Brain microvascular endothelial cell (primary cell): ENCODE measurements at regions not wholly inside any gene's neighbourhood (a gene's known extent, or its start where the extent isn't known, plus 50 kb on each side); places are given as distances from the start of the nearest gene placed in this dataset.
"Not testable (repeated sequence)": the region's sequence is repeated elsewhere in the genome, so short reads cannot be mapped to it uniquely, and the experiment has no call there.

ENCODE experiments used
- DNase-seq: peaks from one replicate; pipeline ENCODE4 v3.0.0-alpha.2; 2020
- H3K27ac ChIP-seq: fragments of 250-450 bp; sonication (Bioruptor Pico); 2 replicates; pipeline ENCODE4 v1.5.1; 2020; ENCODE audit warnings: mild to moderate bottlenecking, moderate library complexity
- H3K27me3 ChIP-seq: fragments of 250-450 bp; sonication (Bioruptor Pico); replicated peaks from 2 replicates; pipeline ENCODE4 v1.5.1; 2020; ENCODE audit warnings: mild to moderate bottlenecking
- H3K36me3 ChIP-seq: fragments of 250-450 bp; sonication (Bioruptor Pico); replicated peaks from 2 replicates; pipeline ENCODE4 v1.5.1; 2020; ENCODE audit warnings: mild to moderate bottlenecking
- H3K4me3 ChIP-seq: 2 replicates; pipeline ENCODE4 v1.5.1; 2011; ENCODE audit warnings: low read depth, mild to moderate bottlenecking, control low read depth, low read length, moderate library complexity
- in situ Hi-C: cut with HindIII; loops from 2 replicates; pipeline ENCODE4 v1.10.0; 2017; ENCODE audit warnings: low sequenced_read_pairs, low pct_ligation_motif_present
- TF ChIP-seq, protein P1 (sequence below): IDR thresholded peaks from 2 replicates; pipeline ENCODE4 v1.5.1; 2011; ENCODE audit warnings: low read depth, mild to moderate bottlenecking, moderate library complexity, low read length, control low read depth, inconsistent platforms; ENCODE audit errors: missing control alignments

DNA sequence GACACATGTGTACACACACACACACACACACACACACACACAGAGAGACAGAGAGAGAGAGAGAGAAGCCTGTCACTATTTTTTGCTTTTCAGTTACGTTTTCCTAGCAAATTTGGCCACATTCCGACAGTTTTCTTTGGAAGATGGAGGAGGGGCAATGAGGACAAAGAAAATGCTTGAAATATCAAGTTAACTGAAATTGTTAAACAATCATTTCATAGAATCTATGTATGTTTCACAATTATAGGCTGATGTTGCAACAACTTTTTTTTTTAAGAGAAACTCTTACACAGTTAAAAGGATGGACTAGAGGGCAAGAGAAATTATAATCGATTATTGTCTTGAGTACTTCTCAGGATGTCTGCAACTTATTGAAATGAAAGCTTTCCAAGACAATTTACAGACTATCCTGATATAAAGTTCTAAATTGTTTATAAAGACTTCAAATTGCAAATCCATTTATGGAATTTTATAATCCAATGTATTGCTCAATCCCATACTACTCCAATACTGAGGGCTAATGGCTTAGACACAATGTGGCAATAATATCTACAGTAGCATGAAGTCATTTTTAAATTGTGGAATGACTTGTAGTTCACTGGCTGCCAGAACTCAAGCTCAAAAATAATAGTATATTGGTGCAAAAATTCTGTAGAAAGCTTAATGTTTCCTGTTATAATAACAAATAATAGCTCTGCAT is 647.0 kb upstream of the PCDH7 start:
- no peak overlapping the region for H3K27ac ChIP-seq
- in situ Hi-C loops: no loop called here
- no peaks in the 10 kb centered on the region for H3K27me3 ChIP-seq
- TF ChIP-seq, protein P1, sequence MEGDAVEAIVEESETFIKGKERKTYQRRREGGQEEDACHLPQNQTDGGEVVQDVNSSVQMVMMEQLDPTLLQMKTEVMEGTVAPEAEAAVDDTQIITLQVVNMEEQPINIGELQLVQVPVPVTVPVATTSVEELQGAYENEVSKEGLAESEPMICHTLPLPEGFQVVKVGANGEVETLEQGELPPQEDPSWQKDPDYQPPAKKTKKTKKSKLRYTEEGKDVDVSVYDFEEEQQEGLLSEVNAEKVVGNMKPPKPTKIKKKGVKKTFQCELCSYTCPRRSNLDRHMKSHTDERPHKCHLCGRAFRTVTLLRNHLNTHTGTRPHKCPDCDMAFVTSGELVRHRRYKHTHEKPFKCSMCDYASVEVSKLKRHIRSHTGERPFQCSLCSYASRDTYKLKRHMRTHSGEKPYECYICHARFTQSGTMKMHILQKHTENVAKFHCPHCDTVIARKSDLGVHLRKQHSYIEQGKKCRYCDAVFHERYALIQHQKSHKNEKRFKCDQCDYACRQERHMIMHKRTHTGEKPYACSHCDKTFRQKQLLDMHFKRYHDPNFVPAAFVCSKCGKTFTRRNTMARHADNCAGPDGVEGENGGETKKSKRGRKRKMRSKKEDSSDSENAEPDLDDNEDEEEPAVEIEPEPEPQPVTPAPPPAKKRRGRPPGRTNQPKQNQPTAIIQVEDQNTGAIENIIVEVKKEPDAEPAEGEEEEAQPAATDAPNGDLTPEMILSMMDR: no peak
- no peak overlapping the region for H3K4me3 ChIP-seq
- no peaks in the 10 kb centered on the region for H3K36me3 ChIP-seq
- DNase-seq: no peak

DNA sequence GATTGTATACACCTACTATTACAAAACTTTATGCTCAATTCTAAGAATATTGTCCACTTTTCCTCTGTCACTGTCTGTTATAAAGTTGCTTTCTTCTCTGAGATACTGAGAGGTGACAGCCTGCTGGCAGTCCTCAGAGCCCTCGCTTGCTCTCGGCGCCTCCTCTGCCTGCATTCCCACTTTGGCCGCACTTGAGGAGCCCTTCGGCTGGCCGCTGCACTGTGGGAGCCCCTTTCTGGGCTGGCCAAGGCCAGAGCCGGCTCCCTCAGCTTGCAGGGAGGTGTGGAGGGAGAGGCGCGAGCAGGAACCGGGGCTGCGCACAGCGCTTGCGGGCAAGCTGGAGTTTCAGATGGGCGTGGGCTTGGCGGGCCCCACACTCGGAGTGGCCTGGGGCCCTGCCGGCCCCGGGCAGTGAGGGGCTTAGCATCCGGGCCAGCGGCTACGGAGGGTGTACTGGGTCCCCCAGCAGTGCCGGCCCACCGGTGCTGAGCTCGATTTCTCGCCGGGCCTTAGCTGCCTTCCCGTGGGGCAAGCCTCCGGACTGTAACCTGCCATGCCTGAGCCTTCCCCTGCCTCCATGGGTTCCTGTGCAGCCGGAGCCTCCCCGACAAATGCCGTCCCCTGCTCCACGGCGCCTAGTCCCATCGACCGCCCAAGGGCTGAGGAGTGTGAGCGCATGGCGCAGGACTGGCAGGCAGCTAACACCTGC is 627.6 kb upstream of the PCDH7 start:
- H3K27ac ChIP-seq, H3K4me3 ChIP-seq, H3K36me3 ChIP-seq, H3K27me3 ChIP-seq, DNase-seq, in situ Hi-C loops: not testable (repeated sequence)

DNA sequence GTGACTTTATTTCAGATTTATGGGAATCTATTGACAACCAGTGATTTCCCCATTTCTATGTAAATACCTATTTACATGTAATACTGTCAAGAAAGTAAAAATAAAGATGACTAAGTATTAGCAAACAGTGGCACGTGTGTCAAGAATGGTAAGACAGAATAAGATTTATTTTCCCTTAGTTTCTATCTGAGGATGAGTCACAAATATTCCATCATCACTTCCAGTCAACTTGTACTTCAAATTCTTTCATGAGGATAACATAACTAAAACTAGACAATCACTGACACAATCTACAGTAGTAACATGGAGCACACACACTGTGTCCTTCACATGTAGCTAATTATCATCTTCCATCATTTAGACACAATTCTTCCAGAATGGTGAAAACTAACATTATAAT is 625.3 kb upstream of the PCDH7 start:
- H3K27me3 ChIP-seq: no peaks in the 10 kb centered on the region
- TF ChIP-seq, protein P1: no peak
- no peak overlapping the region for H3K27ac ChIP-seq
- H3K36me3 ChIP-seq: no peaks in the 10 kb centered on the region
- no peak for DNase-seq
- H3K4me3 ChIP-seq: no peak overlapping the region
- in situ Hi-C loops: no loop called here

DNA sequence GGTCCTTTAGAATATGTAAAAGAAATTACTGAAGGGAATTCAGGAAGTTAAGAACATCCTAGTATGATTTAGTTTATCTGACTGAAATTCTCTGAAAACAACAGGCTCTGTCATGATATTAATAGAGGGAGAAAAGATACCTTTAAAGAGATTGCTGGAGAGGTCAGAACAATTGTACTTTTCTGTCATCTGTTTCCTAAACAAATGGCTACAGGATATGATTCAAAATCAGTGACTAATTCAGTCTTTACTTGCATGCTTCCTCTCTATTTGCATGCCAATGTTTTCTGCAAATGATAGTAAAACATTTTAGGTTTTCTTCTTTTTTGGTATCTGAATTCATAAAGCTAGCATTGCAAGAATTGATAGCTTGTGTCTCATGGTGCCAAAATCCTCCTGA is 616.7 kb upstream of the PCDH7 start:
- no peak for DNase-seq
- H3K27me3 ChIP-seq: no peaks in the 10 kb centered on the region
- H3K36me3 ChIP-seq: no peaks in the 10 kb centered on the region
- in situ Hi-C loops: no loop called here
- H3K27ac ChIP-seq: no peak overlapping the region
- TF ChIP-seq, protein P1: no peak
- H3K4me3 ChIP-seq: no peak overlapping the region

DNA sequence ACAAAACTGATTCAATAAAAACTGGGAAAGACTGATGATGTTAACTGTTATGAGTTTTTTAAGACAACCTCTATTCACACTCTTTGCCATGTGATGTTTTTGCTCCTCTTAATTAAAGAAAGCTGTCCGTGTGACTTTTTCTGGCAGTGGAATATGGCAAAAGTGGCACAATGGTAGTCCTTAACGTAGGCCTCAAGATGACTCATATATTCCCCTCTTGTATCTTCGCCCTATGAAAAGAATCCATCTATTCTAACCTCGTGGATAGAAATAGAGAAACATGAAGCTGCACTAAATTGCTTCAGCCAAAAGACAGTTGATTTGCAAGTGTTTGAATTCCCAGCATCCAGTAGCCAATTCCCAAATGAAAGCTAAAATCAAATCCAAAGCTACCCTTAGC is 603.8 kb upstream of the PCDH7 start:
- TF ChIP-seq, protein P1: no peak
- H3K36me3 ChIP-seq: no peaks in the 10 kb centered on the region

DNA sequence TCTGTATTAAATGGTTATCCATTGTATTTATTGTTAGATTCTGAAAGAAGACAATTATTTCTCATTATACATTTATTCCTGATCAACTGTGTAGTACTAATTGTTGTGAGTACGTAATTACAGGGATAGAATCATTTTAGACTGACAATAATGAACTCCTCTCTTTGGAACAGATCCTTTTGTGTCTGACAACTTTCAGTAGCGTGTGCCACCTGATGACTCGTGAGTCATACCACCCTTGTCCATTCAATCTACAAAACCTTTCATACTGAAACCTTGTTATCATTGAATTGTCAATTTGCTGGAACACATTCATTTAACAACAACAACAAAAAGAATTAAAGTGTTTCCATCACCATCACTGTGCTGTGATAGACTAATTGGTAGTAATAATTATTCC is 602.7 kb upstream of the PCDH7 start:
- DNase-seq: no peak
- TF ChIP-seq, protein P1: no peak
- in situ Hi-C loops: no loop called here
- no peak overlapping the region for H3K4me3 ChIP-seq
- no peak overlapping the region for H3K27ac ChIP-seq
- no peaks in the 10 kb centered on the region for H3K36me3 ChIP-seq
- no peaks in the 10 kb centered on the region for H3K27me3 ChIP-seq

More for the DNA sequence above, 603.8 kb upstream of the PCDH7 start:
- DNase-seq: no peak
- Histone ChIP-seq H3K27me3 (no peaks in the 10 kb centered on the region), H3K27ac (no peak overlapping the region), H3K4me3 (no peak overlapping the region)
- in situ Hi-C loops: no loop called here
